Superior temporal gyrus (tissue), 1 donor: ENCODE measurements at regions not wholly inside any gene's neighbourhood (a gene's known extent, or its start where the extent isn't known, plus 50 kb on each side); places are given as distances from the start of the nearest gene placed in this dataset.
"Not testable (repeated sequence)": the region's sequence is repeated elsewhere in the genome, so short reads cannot be mapped to it uniquely, and the experiment has no call there.

Experiments
- DNase-seq: peaks from one replicate; pipeline ENCODE4 v3.0.0-alpha.2; 2016; ENCODE audit errors: extremely low spot score

GRCh38 chr7:131075406-131075805 lies 252.3 kb upstream of the MKLN1 start:
- no peak for DNase-seq

- DNase-seq, result no peak
These were observed 251.6 kb upstream of the MKLN1 start for GRCh38 chr7:131076032-131076431.

- DNase-seq, result no peak
These were observed 250.9 kb upstream of the MKLN1 start for GRCh38 chr7:131076711-131077181.

GRCh38 chr7:131077735-131078134 lies 249.9 kb upstream of the MKLN1 start:
- no peak for DNase-seq

- no peak for DNase-seq
These were observed 246.9 kb upstream of the MKLN1 start for GRCh38 chr7:131080754-131081153.

- DNase-seq, result no peak
These were observed 246.4 kb upstream of the MKLN1 start for GRCh38 chr7:131081308-131081707.

GRCh38 chr7:131083781-131084180 lies 243.9 kb upstream of the MKLN1 start:
- no peak for DNase-seq

GRCh38 chr7:131084336-131084735 lies 243.3 kb upstream of the MKLN1 start:
- not testable (repeated sequence) for DNase-seq

GRCh38 chr7:131087756-131088658 lies 239.7 kb upstream of the MKLN1 start:
- no peak for DNase-seq

- no peak for DNase-seq
These were observed 237.5 kb upstream of the MKLN1 start for GRCh38 chr7:131090188-131090587.

GRCh38 chr7:131090886-131091692 lies 236.6 kb upstream of the MKLN1 start:
- DNase-seq, result no peak

GRCh38 chr7:131094685-131095084 lies 233.0 kb upstream of the MKLN1 start:
- DNase-seq, result no peak

- no peak for DNase-seq
These were observed 232.3 kb upstream of the MKLN1 start for GRCh38 chr7:131095346-131095745.

GRCh38 chr7:131096267-131096927 lies 231.3 kb upstream of the MKLN1 start:
- DNase-seq, result no peak

- DNase-seq, result no peak
These were observed 229.9 kb upstream of the MKLN1 start for GRCh38 chr7:131097662-131098376.

- DNase-seq, result no peak
These were observed 229.1 kb upstream of the MKLN1 start for GRCh38 chr7:131098527-131098926.

- no peak for DNase-seq
These were observed 227.2 kb upstream of the MKLN1 start for GRCh38 chr7:131100357-131101054.

GRCh38 chr7:131103997-131104396 lies 223.7 kb upstream of the MKLN1 start:
- DNase-seq, result peak; percentile 46

- peak; percentile 57 for DNase-seq
These were observed 222.9 kb upstream of the MKLN1 start for GRCh38 chr7:131104596-131105293.

- DNase-seq, result peak; percentile 55
These were observed 222.3 kb upstream of the MKLN1 start for GRCh38 chr7:131105294-131105798.
